ACC112 (cell line): ENCODE measurements at regions not wholly inside any gene's neighbourhood (a gene's known extent, or its start where the extent isn't known, plus 50 kb on each side); places are given as distances from the start of the nearest gene placed in this dataset.

Source experiments
- H2AFZ ChIP-seq: fragments of 200-600 bp; sonication (generic); one replicate; pipeline ENCODE4 v1.6.0; 2017; ENCODE audit warnings: antibody characterized with exemption, low read length; ENCODE audit not compliant: unreplicated experiment
- H3K27ac ChIP-seq: fragments of 200-600 bp; sonication (generic); 2 replicates; pipeline ENCODE4 v1.5.1; 2014; ENCODE audit warnings: low read depth, mild to moderate bottlenecking, antibody characterized with exemption, low read length, moderate library complexity
- H3K27me3 ChIP-seq: fragments of 200-600 bp; sonication (generic); 2 replicates; pipeline ENCODE4 v1.6.1; 2014; ENCODE audit warnings: mild to moderate bottlenecking, antibody characterized with exemption, low read length, moderate library complexity, mixed read lengths; ENCODE audit not compliant: insufficient read depth
- H3K36me3 ChIP-seq: fragments of 200-600 bp; sonication (generic); 2 replicates; pipeline ENCODE4 v1.6.1; 2016; ENCODE audit warnings: mild to moderate bottlenecking, antibody characterized with exemption, low read length, moderate library complexity, mixed read lengths; ENCODE audit not compliant: insufficient read depth
- H3K4me1 ChIP-seq: fragments of 200-600 bp; sonication (generic); one replicate; pipeline ENCODE4 v1.6.1; 2016; ENCODE audit warnings: low read length, mixed read lengths; ENCODE audit not compliant: insufficient read depth, unreplicated experiment, control insufficient read depth
- H3K4me3 ChIP-seq: fragments of 200-600 bp; sonication (generic); 2 replicates; pipeline ENCODE4 v1.5.1; 2014; ENCODE audit warnings: mild to moderate bottlenecking, low read depth, low read length
- H3K79me2 ChIP-seq: fragments of 200-600 bp; sonication (generic); one replicate; pipeline ENCODE4 v1.6.0; 2016; ENCODE audit warnings: low read length; ENCODE audit not compliant: control insufficient read depth, unreplicated experiment, insufficient read depth

GRCh38 chr11:96940227-96940626, 550.4 kb downstream of the JRKL start:
- Histone ChIP-seq H3K79me2 (no peaks in the 10 kb centered on the region), H3K4me3 (no peak overlapping the region), H3K27ac (no peak overlapping the region), H2AFZ (no peak overlapping the region), H3K36me3 (no peaks in the 10 kb centered on the region), H3K4me1 (no peaks in the 10 kb centered on the region), H3K27me3 (no peaks in the 10 kb centered on the region)

GRCh38 chr11:96942855-96943254, 553.0 kb downstream of the JRKL start:
- Histone ChIP-seq H2AFZ (no peak overlapping the region), H3K4me1 (no peaks in the 10 kb centered on the region), H3K36me3 (no peaks in the 10 kb centered on the region), H3K79me2 (no peaks in the 10 kb centered on the region), H3K27me3 (no peaks in the 10 kb centered on the region), H3K27ac (no peak overlapping the region), H3K4me3 (no peak overlapping the region)

GRCh38 chr11:96943970-96944369, 554.2 kb downstream of the JRKL start:
- no peak overlapping the region for H3K27ac ChIP-seq
- no peaks in the 10 kb centered on the region for H3K79me2 ChIP-seq
- H3K4me3 ChIP-seq: no peak overlapping the region
- no peaks in the 10 kb centered on the region for H3K4me1 ChIP-seq
- H3K27me3 ChIP-seq: no peaks in the 10 kb centered on the region
- H2AFZ ChIP-seq: no peak overlapping the region
- H3K36me3 ChIP-seq: no peaks in the 10 kb centered on the region

- Histone ChIP-seq H3K27me3 (no peaks in the 10 kb centered on the region), H3K4me1 (no peaks in the 10 kb centered on the region), H3K36me3 (no peaks in the 10 kb centered on the region), H3K4me3 (no peak overlapping the region), H2AFZ (no peak overlapping the region), H3K27ac (no peak overlapping the region), H3K79me2 (no peaks in the 10 kb centered on the region)
Observed at GRCh38 chr11:96948066-96948465, 558.3 kb downstream of the JRKL start.

GRCh38 chr11:96949464-96949863, 559.7 kb downstream of the JRKL start:
- H2AFZ ChIP-seq: no peak overlapping the region
- no peaks in the 10 kb centered on the region for H3K4me1 ChIP-seq
- H3K27me3 ChIP-seq: no peaks in the 10 kb centered on the region
- H3K27ac ChIP-seq: no peak overlapping the region
- H3K36me3 ChIP-seq: no peaks in the 10 kb centered on the region
- H3K4me3 ChIP-seq: no peak overlapping the region
- no peaks in the 10 kb centered on the region for H3K79me2 ChIP-seq

- Histone ChIP-seq H3K4me1 (no peaks in the 10 kb centered on the region), H3K36me3 (no peaks in the 10 kb centered on the region), H3K27ac (no peak overlapping the region), H3K4me3 (no peak overlapping the region), H3K27me3 (no peaks in the 10 kb centered on the region), H2AFZ (no peak overlapping the region), H3K79me2 (no peaks in the 10 kb centered on the region)
Observed at GRCh38 chr11:96954587-96955242, 564.9 kb downstream of the JRKL start.

- no peak overlapping the region for H3K27ac ChIP-seq
- H2AFZ ChIP-seq: no peak overlapping the region
- H3K79me2 ChIP-seq: no peaks in the 10 kb centered on the region
- no peaks in the 10 kb centered on the region for H3K27me3 ChIP-seq
- no peaks in the 10 kb centered on the region for H3K4me1 ChIP-seq
- no peaks in the 10 kb centered on the region for H3K36me3 ChIP-seq
- H3K4me3 ChIP-seq: no peak overlapping the region
Observed at GRCh38 chr11:96960476-96960875, 570.7 kb downstream of the JRKL start.

- Histone ChIP-seq H2AFZ (no peak overlapping the region), H3K79me2 (no peaks in the 10 kb centered on the region), H3K4me3 (no peak overlapping the region), H3K27me3 (no peaks in the 10 kb centered on the region), H3K4me1 (no peaks in the 10 kb centered on the region), H3K36me3 (no peaks in the 10 kb centered on the region), H3K27ac (no peak overlapping the region)
Observed at GRCh38 chr11:96960926-96961325, 571.1 kb downstream of the JRKL start.

- H3K4me3 ChIP-seq: no peak overlapping the region
- H3K4me1 ChIP-seq: no peaks in the 10 kb centered on the region
- H3K79me2 ChIP-seq: no peaks in the 10 kb centered on the region
- H3K27ac ChIP-seq: no peak overlapping the region
- no peaks in the 10 kb centered on the region for H3K27me3 ChIP-seq
- H2AFZ ChIP-seq: no peak overlapping the region
- H3K36me3 ChIP-seq: no peaks in the 10 kb centered on the region
Observed at GRCh38 chr11:96961931-96962330, 572.1 kb downstream of the JRKL start.

- H3K4me1 ChIP-seq: no peaks in the 10 kb centered on the region
- no peak overlapping the region for H2AFZ ChIP-seq
- H3K27ac ChIP-seq: no peak overlapping the region
- no peaks in the 10 kb centered on the region for H3K36me3 ChIP-seq
- no peaks in the 10 kb centered on the region for H3K27me3 ChIP-seq
- no peak overlapping the region for H3K4me3 ChIP-seq
- no peaks in the 10 kb centered on the region for H3K79me2 ChIP-seq
Observed at GRCh38 chr11:96963375-96963774, 573.6 kb downstream of the JRKL start.

- H3K27me3 ChIP-seq: no peaks in the 10 kb centered on the region
- no peak overlapping the region for H2AFZ ChIP-seq
- no peaks in the 10 kb centered on the region for H3K36me3 ChIP-seq
- no peaks in the 10 kb centered on the region for H3K4me1 ChIP-seq
- H3K4me3 ChIP-seq: no peak overlapping the region
- H3K27ac ChIP-seq: no peak overlapping the region
- H3K79me2 ChIP-seq: no peaks in the 10 kb centered on the region
Observed at GRCh38 chr11:96964661-96965060, 574.8 kb downstream of the JRKL start.
